HEK293 (cell line): ENCODE measurements at regions not wholly inside any gene's neighbourhood (a gene's known extent, or its start where the extent isn't known, plus 50 kb on each side); places are given as distances from the start of the nearest gene placed in this dataset.

Experiments
- CTCF ChIA-PET: fragments of 350-600 bp; formaldehyde crosslinking; extraction: SDS; loops from one replicate; lab custom pipeline; 2021; ENCODE audit warnings: antibody characterized with exemption; lab: Yijun Ruan, JAX
- POLR2A ChIA-PET: fragments of 300-600 bp; formaldehyde crosslinking; extraction: SDS; loops from one replicate; lab custom pipeline; 2020; ENCODE audit warnings: antibody characterized with exemption, inconsistent platforms; lab: Yijun Ruan, JAX
- H3K27ac ChIP-seq: fragments of 200-500 bp; sonication (Bioruptor generic); 2 replicates; pipeline ENCODE4 v1.5.1; 2014; ENCODE audit warnings: low read depth, low read length, control low read depth, inconsistent platforms; ENCODE audit errors: extremely low read depth
- H3K36me3 ChIP-seq, 2 experiments: fragments of 200-500 bp in 1 of 2; sonication (Bioruptor generic) in 1 of 2; 1 replicate in 1 of 2; 2 replicates in 1 of 2; pipeline ENCODE4 v1.5.1; 2014 to 2017; ENCODE audit warnings: inconsistent platforms in 2 of 2, low read length in 2 of 2; ENCODE audit not compliant: control insufficient read depth in 2 of 2, insufficient read depth in 1 of 2
- H3K4me1 ChIP-seq: fragments of 200-500 bp; sonication (Bioruptor generic); 2 replicates; pipeline ENCODE4 v1.5.1; 2014; ENCODE audit warnings: mild to moderate bottlenecking, low read length, inconsistent platforms; ENCODE audit not compliant: control insufficient read depth, insufficient read depth
- H3K4me3 ChIP-seq: 2 replicates; pipeline ENCODE4 v1.5.1; 2011; ENCODE audit warnings: low read depth, mild to moderate bottlenecking, control low read depth, low read length, moderate library complexity
- H3K9me3 ChIP-seq: fragments of 200-500 bp; sonication (Bioruptor generic); 2 replicates; pipeline ENCODE4 v1.5.1; 2014; ENCODE audit warnings: low read depth, low read length, inconsistent platforms; ENCODE audit not compliant: control insufficient read depth, insufficient read depth
- GLIS1 ChIP-seq: fragments of 450-650 bp; formaldehyde crosslinking; IDR thresholded peaks from 2 replicates; pipeline ENCODE4 v1.5.1; 2016; ENCODE audit warnings: missing biosample characterization, missing genetic modification characterization
- GLIS2 ChIP-seq: fragments of 450-650 bp; formaldehyde crosslinking; IDR thresholded peaks from 2 replicates; pipeline ENCODE4 v1.5.1; 2016; ENCODE audit warnings: missing biosample characterization, missing genetic modification characterization
- ZBTB17 ChIP-seq: fragments of 450-650 bp; formaldehyde crosslinking; IDR thresholded peaks from 2 replicates; pipeline ENCODE4 v1.5.1; 2016; ENCODE audit warnings: missing biosample characterization, missing genetic modification characterization
- ZBTB21 ChIP-seq: fragments of 450-650 bp; formaldehyde crosslinking; IDR thresholded peaks from 2 replicates; pipeline ENCODE4 v1.5.1; 2017; ENCODE audit warnings: missing biosample characterization, missing genetic modification characterization
- ZNF169 ChIP-seq: fragments of 450-650 bp; formaldehyde crosslinking; IDR thresholded peaks from 2 replicates; pipeline ENCODE4 v1.5.1; 2016; ENCODE audit warnings: missing biosample characterization, missing genetic modification characterization
- ZNF341 ChIP-seq: fragments of 450-650 bp; formaldehyde crosslinking; IDR thresholded peaks from 2 replicates; pipeline ENCODE4; 2016; ENCODE audit warnings: low read depth, missing biosample characterization, missing genetic modification characterization
- ZNF426 ChIP-seq: fragments of 450-650 bp; formaldehyde crosslinking; IDR thresholded peaks from 2 replicates; pipeline ENCODE4 v1.5.1; 2017; ENCODE audit warnings: missing biosample characterization, missing genetic modification characterization, mild to moderate bottlenecking, inconsistent platforms, moderate library complexity
- ZNF473 ChIP-seq: fragments of 450-650 bp; formaldehyde crosslinking; IDR thresholded peaks from 2 replicates; pipeline ENCODE4 v1.5.1; 2017; ENCODE audit warnings: missing biosample characterization, missing genetic modification characterization
- ZNF501 ChIP-seq: fragments of 450-650 bp; formaldehyde crosslinking; IDR thresholded peaks from 2 replicates; pipeline ENCODE4 v1.5.1; 2016; ENCODE audit warnings: missing biosample characterization, missing genetic modification characterization
- ZNF549 ChIP-seq: fragments of 450-650 bp; IDR thresholded peaks from 2 replicates; pipeline ENCODE4 v1.5.1; 2018; ENCODE audit warnings: missing biosample characterization, missing genetic modification characterization, mild to moderate bottlenecking, inconsistent platforms, moderate library complexity
- ZNF571 ChIP-seq: fragments of 450-650 bp; formaldehyde crosslinking; IDR thresholded peaks from 2 replicates; pipeline ENCODE4 v1.5.0; 2017; ENCODE audit warnings: missing biosample characterization, missing genetic modification characterization
- ZNF629 ChIP-seq: fragments of 450-650 bp; formaldehyde crosslinking; IDR thresholded peaks from 2 replicates; pipeline ENCODE4 v1.5.1; 2017; ENCODE audit warnings: missing biosample characterization, missing genetic modification characterization
- ZNF660 ChIP-seq: fragments of 450-650 bp; IDR thresholded peaks from 2 replicates; pipeline ENCODE4 v1.5.1; 2018; ENCODE audit warnings: missing biosample characterization, mild to moderate bottlenecking, missing genetic modification characterization
- TF ChIP-seq, protein P1 (sequence below): fragments of 450-650 bp; formaldehyde crosslinking; IDR thresholded peaks from 2 replicates; pipeline ENCODE4 v1.5.1; 2016; ENCODE audit warnings: missing biosample characterization, missing genetic modification characterization
- TF ChIP-seq, protein P2 (sequence below): sonication (generic); formaldehyde crosslinking; IDR thresholded peaks from 2 replicates; pipeline ENCODE4 v1.8.1; 2022; ENCODE audit warnings: mild to moderate bottlenecking, moderate library complexity, missing genetic modification reagents
- TF ChIP-seq, protein P3 (sequence below): fragments of 450-650 bp; formaldehyde crosslinking; IDR thresholded peaks from 2 replicates; pipeline ENCODE4 v1.5.1; 2017; ENCODE audit warnings: missing biosample characterization, missing genetic modification characterization
- TF ChIP-seq, protein P4 (sequence below): fragments of 450-650 bp; formaldehyde crosslinking; IDR thresholded peaks from 2 replicates; pipeline ENCODE4 v1.5.1; 2017; ENCODE audit warnings: missing biosample characterization, missing genetic modification characterization
- TF ChIP-seq, protein P5 (sequence below): fragments of 450-650 bp; formaldehyde crosslinking; IDR thresholded peaks from 2 replicates; pipeline ENCODE4 v1.5.1; 2016; ENCODE audit warnings: missing biosample characterization, missing genetic modification characterization, borderline replicate concordance
- TF ChIP-seq, protein P6 (sequence below): fragments of 450-650 bp; formaldehyde crosslinking; IDR thresholded peaks from 2 replicates; pipeline ENCODE4 v1.5.1; 2016; ENCODE audit warnings: missing biosample characterization, missing genetic modification characterization

DNA sequence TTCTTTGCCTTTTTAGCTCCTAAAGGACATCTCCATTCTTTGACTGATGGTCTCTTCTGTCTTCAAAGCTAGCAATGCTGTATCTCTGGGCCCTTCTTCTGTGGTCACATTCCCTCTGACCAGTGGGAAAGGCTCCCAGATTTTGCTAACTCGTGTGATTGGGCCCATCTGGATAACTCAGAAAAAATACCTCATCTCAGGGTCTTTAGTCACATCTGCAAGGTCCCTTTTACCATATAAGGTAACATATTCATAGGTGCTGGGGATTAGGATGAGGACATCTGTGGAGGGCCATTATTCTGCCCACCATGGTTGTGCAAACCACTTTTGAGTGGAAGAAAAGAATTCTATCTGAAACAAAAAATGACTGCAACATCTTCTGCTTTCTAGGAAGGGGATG, 76.3 kb upstream of the MAMDC2 start (continued):
- TF ChIP-seq ZNF629, result no peak
- TF ChIP-seq, all 188 proteins: peak for 0

DNA sequence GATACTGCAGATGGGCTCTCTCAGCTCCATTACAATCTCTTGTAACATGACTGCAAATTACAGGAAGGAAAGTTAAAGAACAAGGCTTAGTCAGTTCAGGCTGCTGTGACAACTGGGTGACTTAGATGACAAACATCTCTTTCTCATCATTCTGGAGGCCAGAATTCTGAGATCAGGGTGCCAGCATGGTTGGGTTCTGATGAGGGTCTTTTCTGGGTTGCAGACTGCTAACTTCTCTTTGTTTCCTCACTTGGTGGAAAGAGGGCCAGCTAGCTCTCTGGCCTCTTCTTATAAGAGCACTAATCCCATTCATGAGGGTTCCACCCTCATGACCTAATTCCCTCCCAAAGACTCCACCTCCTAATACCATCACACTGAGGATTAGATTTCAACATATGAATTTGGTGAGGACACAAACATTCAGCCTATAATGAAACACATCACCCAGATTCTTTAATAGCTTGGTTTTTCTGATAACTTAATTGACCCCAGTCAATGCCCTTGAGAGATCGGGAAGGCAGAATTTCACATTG, 73.6 kb upstream of the MAMDC2 start:
- ChIA-PET POLR2A (no interaction called here), CTCF (interaction anchor here (0.6 to 17.8 kb wide), 13 partner anchors 8 to 632 kb away, joined by 3 to 484 read pairs (median 5); no protein-coding TSS in a partner anchor)

More for the DNA sequence above, 73.6 kb upstream of the MAMDC2 start:
- Histone ChIP-seq H3K4me1 (no peaks in the 10 kb centered on the region), H3K4me3 (no peak overlapping the region), H3K36me3 (no peaks in the 10 kb centered on the region), H3K9me3 (no peaks in the 10 kb centered on the region), H3K27ac (no peak overlapping the region)
- TF ChIP-seq, protein P1, sequence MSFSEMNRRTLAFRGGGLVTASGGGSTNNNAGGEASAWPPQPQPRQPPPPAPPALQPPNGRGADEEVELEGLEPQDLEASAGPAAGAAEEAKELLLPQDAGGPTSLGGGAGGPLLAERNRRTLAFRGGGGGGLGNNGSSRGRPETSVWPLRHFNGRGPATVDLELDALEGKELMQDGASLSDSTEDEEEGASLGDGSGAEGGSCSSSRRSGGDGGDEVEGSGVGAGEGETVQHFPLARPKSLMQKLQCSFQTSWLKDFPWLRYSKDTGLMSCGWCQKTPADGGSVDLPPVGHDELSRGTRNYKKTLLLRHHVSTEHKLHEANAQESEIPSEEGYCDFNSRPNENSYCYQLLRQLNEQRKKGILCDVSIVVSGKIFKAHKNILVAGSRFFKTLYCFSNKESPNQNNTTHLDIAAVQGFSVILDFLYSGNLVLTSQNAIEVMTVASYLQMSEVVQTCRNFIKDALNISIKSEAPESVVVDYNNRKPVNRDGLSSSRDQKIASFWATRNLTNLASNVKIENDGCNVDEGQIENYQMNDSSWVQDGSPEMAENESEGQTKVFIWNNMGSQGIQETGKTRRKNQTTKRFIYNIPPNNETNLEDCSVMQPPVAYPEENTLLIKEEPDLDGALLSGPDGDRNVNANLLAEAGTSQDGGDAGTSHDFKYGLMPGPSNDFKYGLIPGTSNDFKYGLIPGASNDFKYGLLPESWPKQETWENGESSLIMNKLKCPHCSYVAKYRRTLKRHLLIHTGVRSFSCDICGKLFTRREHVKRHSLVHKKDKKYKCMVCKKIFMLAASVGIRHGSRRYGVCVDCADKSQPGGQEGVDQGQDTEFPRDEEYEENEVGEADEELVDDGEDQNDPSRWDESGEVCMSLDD, result no peak
- TF ChIP-seq ZNF571 (tag by site-specific recombination) (no peak), GLIS2 (tag by site-specific recombination) (no peak), GLIS1 (no peak), ZNF549 (no peak), ZNF426 (no peak), ZNF341 (tag by site-specific recombination) (no peak), ZNF501 (no peak), ZNF473 (tag by site-specific recombination) (no peak), ZNF660 (tag by site-specific recombination) (no peak), ZBTB17 (tag by site-specific recombination) (no peak), ZBTB21 (tag by site-specific recombination) (no peak), ZNF169 (tag by site-specific recombination) (no peak)
- TF ChIP-seq, protein P2, sequence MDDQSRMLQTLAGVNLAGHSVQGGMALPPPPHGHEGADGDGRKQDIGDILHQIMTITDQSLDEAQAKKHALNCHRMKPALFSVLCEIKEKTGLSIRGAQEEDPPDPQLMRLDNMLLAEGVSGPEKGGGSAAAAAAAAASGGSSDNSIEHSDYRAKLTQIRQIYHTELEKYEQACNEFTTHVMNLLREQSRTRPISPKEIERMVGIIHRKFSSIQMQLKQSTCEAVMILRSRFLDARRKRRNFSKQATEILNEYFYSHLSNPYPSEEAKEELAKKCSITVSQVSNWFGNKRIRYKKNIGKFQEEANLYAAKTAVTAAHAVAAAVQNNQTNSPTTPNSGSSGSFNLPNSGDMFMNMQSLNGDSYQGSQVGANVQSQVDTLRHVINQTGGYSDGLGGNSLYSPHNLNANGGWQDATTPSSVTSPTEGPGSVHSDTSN, result no peak
- TF ChIP-seq, protein P3, sequence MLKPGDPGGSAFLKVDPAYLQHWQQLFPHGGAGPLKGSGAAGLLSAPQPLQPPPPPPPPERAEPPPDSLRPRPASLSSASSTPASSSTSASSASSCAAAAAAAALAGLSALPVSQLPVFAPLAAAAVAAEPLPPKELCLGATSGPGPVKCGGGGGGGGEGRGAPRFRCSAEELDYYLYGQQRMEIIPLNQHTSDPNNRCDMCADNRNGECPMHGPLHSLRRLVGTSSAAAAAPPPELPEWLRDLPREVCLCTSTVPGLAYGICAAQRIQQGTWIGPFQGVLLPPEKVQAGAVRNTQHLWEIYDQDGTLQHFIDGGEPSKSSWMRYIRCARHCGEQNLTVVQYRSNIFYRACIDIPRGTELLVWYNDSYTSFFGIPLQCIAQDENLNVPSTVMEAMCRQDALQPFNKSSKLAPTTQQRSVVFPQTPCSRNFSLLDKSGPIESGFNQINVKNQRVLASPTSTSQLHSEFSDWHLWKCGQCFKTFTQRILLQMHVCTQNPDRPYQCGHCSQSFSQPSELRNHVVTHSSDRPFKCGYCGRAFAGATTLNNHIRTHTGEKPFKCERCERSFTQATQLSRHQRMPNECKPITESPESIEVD (tag by site-specific recombination), result no peak
- TF ChIP-seq, protein P4, sequence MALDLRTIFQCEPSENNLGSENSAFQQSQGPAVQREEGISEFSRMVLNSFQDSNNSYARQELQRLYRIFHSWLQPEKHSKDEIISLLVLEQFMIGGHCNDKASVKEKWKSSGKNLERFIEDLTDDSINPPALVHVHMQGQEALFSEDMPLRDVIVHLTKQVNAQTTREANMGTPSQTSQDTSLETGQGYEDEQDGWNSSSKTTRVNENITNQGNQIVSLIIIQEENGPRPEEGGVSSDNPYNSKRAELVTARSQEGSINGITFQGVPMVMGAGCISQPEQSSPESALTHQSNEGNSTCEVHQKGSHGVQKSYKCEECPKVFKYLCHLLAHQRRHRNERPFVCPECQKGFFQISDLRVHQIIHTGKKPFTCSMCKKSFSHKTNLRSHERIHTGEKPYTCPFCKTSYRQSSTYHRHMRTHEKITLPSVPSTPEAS (tag by site-specific recombination), result no peak
- TF ChIP-seq, protein P5, sequence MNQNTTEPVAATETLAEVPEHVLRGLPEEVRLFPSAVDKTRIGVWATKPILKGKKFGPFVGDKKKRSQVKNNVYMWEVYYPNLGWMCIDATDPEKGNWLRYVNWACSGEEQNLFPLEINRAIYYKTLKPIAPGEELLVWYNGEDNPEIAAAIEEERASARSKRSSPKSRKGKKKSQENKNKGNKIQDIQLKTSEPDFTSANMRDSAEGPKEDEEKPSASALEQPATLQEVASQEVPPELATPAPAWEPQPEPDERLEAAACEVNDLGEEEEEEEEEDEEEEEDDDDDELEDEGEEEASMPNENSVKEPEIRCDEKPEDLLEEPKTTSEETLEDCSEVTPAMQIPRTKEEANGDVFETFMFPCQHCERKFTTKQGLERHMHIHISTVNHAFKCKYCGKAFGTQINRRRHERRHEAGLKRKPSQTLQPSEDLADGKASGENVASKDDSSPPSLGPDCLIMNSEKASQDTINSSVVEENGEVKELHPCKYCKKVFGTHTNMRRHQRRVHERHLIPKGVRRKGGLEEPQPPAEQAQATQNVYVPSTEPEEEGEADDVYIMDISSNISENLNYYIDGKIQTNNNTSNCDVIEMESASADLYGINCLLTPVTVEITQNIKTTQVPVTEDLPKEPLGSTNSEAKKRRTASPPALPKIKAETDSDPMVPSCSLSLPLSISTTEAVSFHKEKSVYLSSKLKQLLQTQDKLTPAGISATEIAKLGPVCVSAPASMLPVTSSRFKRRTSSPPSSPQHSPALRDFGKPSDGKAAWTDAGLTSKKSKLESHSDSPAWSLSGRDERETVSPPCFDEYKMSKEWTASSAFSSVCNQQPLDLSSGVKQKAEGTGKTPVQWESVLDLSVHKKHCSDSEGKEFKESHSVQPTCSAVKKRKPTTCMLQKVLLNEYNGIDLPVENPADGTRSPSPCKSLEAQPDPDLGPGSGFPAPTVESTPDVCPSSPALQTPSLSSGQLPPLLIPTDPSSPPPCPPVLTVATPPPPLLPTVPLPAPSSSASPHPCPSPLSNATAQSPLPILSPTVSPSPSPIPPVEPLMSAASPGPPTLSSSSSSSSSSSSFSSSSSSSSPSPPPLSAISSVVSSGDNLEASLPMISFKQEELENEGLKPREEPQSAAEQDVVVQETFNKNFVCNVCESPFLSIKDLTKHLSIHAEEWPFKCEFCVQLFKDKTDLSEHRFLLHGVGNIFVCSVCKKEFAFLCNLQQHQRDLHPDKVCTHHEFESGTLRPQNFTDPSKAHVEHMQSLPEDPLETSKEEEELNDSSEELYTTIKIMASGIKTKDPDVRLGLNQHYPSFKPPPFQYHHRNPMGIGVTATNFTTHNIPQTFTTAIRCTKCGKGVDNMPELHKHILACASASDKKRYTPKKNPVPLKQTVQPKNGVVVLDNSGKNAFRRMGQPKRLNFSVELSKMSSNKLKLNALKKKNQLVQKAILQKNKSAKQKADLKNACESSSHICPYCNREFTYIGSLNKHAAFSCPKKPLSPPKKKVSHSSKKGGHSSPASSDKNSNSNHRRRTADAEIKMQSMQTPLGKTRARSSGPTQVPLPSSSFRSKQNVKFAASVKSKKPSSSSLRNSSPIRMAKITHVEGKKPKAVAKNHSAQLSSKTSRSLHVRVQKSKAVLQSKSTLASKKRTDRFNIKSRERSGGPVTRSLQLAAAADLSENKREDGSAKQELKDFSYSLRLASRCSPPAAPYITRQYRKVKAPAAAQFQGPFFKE, result no peak
- TF ChIP-seq, protein P6, sequence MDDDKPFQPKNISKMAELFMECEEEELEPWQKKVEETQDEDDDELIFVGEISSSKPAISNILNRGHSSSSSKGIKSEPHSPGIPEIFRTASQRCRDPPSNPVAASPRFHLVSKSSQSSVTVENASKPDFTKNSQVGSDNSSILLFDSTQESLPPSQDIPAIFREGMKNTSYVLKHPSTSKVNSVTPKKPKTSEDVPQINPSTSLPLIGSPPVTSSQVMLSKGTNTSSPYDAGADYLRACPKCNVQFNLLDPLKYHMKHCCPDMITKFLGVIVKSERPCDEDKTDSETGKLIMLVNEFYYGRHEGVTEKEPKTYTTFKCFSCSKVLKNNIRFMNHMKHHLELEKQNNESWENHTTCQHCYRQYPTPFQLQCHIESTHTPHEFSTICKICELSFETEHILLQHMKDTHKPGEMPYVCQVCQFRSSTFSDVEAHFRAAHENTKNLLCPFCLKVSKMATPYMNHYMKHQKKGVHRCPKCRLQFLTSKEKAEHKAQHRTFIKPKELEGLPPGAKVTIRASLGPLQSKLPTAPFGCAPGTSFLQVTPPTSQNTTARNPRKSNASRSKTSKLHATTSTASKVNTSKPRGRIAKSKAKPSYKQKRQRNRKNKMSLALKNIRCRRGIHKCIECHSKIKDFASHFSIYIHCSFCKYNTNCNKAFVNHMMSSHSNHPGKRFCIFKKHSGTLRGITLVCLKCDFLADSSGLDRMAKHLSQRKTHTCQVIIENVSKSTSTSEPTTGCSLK (tag by site-specific recombination), result no peak
